ENCODE measurements at regions not wholly inside any gene's neighbourhood (a gene's known extent, or its start where the extent isn't known, plus 50 kb on each side); places are given as distances from the start of the nearest gene placed in this dataset.

DNA sequence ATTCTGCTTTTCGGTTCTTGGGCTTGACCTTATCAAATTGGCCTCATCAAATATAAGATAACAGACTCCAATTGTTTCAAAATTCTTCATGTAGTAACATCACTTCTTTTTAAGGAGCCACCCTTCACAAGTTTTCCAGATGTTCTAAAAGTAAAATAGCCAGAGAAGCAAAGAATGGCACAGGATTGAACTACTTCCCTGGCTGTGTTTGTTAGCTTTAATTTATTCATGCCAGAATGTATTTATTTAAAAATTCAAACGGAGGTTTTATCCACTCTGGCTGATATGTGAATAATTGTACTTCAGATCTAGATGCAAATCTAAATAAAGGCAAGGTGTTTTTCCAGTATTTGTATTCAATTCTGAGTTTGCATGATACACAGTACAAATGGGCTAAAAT lies 581.3 kb upstream of the TENM3 start:
- H3K27ac ChIP-seq = no peak overlapping the region
- no peak overlapping the region for H3K4me3 ChIP-seq
- no peaks in the 10 kb centered on the region for H3K27me3 ChIP-seq (replicated peaks in 1 of 7)
- DNase-seq = no peak
- no peaks in the 10 kb centered on the region for H3K4me1 ChIP-seq
- H3K9me3 ChIP-seq = no peaks in the 10 kb centered on the region
- intact Hi-C loops (cut with DNase I; ENCODE audit: low total_unique reads) = no loop called here
- TF ChIP-seq, protein P1, sequence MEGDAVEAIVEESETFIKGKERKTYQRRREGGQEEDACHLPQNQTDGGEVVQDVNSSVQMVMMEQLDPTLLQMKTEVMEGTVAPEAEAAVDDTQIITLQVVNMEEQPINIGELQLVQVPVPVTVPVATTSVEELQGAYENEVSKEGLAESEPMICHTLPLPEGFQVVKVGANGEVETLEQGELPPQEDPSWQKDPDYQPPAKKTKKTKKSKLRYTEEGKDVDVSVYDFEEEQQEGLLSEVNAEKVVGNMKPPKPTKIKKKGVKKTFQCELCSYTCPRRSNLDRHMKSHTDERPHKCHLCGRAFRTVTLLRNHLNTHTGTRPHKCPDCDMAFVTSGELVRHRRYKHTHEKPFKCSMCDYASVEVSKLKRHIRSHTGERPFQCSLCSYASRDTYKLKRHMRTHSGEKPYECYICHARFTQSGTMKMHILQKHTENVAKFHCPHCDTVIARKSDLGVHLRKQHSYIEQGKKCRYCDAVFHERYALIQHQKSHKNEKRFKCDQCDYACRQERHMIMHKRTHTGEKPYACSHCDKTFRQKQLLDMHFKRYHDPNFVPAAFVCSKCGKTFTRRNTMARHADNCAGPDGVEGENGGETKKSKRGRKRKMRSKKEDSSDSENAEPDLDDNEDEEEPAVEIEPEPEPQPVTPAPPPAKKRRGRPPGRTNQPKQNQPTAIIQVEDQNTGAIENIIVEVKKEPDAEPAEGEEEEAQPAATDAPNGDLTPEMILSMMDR (IDR thresholded peaks at IDR 0.05 in 8 of 11, conservative IDR thresholded peaks at IDR 0.05 in 3 of 11) = no peak
- TF ChIP-seq POLR2AphosphoS5 (IDR thresholded peaks at IDR 0.05) (no peak), POLR2A (IDR thresholded peaks at IDR 0.05) (no peak)
- whole genome bisulfite sequencing, 5 donors = 35 to 54% (median 43%) methylated on average over 2 of the region's 2 CpGs
- H3K36me3 ChIP-seq = no peaks in the 10 kb centered on the region

DNA sequence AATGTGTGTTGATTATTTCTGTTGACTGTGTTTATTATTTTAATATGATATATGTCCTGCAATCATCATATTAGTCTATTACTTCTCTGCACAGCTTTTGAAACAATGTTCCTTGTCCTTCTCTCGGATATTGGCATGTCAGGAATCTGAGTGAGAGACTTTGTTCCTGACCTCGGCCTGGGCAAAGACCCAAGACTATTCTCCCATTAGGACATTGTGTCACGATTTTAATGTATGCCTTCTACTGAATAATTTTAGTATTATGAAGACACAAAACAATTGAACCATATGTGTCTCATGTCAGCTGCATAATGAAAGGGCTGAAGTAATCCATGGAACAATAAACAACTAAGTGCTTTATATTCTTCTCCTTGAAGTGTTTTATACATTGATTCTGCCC lies 580.8 kb upstream of the TENM3 start:
- intact Hi-C loops (cut with DNase I; ENCODE audit: low total_unique reads) = no loop called here

GRCh38 chr4:181670506-181670905 lies 572.7 kb upstream of the TENM3 start:
- H3K4me1 ChIP-seq = no peaks in the 10 kb centered on the region
- no peaks in the 10 kb centered on the region for H3K9me3 ChIP-seq
- no peak overlapping the region for H3K4me3 ChIP-seq
- no peak for DNase-seq
- no peaks in the 10 kb centered on the region for H3K27me3 ChIP-seq (replicated peaks in 1 of 7)
- WGBS, 5 donors = 76 to 93% (median 89%) methylated on average over 2 of the region's 2 CpGs
- intact Hi-C loops (cut with DNase I; ENCODE audit: low total_unique reads) = no loop called here
- no peak overlapping the region for H3K27ac ChIP-seq
- TF ChIP-seq, protein P1 (IDR thresholded peaks at IDR 0.05 in 8 of 11, conservative IDR thresholded peaks at IDR 0.05 in 3 of 11) = no peak
- TF ChIP-seq POLR2AphosphoS5 (IDR thresholded peaks at IDR 0.05) (no peak), POLR2A (IDR thresholded peaks at IDR 0.05) (no peak)
- H3K36me3 ChIP-seq = no peaks in the 10 kb centered on the region

More for the DNA sequence above, 580.8 kb upstream of the TENM3 start:
- 54 to 68% (median 64%) methylated on average over 3 of the region's 3 CpGs for WGBS, 5 donors
- Histone ChIP-seq H3K4me1 (no peaks in the 10 kb centered on the region), H3K27me3 (replicated peaks in 1 of 7) (no peaks in the 10 kb centered on the region), H3K4me3 (no peak overlapping the region), H3K9me3 (no peaks in the 10 kb centered on the region), H3K27ac (no peak overlapping the region), H3K36me3 (no peaks in the 10 kb centered on the region)
- no peak for DNase-seq
- no peak for TF ChIP-seq POLR2A (IDR thresholded peaks at IDR 0.05)
- no peak for TF ChIP-seq POLR2AphosphoS5 (IDR thresholded peaks at IDR 0.05)
- TF ChIP-seq, protein P1 (IDR thresholded peaks at IDR 0.05 in 8 of 11, conservative IDR thresholded peaks at IDR 0.05 in 3 of 11) = no peak

DNA sequence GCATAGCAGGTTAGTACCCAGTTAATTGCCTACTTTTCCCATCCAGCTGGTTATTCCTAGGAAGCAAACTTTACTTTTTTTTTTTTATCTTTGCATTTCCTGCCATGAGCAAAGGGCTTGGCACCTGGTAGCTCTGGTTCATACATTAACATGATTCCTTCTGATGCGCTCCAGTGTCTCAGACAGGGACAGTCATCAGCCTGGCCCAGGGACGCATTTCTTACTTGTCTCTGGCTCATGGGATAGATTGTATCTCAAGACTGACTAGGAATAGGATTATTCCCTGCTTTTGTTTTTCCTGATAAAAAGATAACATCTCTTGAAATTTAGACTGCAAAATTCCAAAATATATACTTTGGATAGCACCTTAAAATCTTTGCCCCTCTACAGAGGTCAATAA lies 571.5 kb upstream of the TENM3 start:
- no peak for DNase-seq
- Histone ChIP-seq H3K4me1 (no peaks in the 10 kb centered on the region), H3K9me3 (no peaks in the 10 kb centered on the region), H3K36me3 (no peaks in the 10 kb centered on the region), H3K27ac (no peak overlapping the region), H3K4me3 (no peak overlapping the region), H3K27me3 (replicated peaks in 1 of 7) (no peaks in the 10 kb centered on the region)
- no peak for TF ChIP-seq POLR2A (IDR thresholded peaks at IDR 0.05)
- intact Hi-C loops (cut with DNase I; ENCODE audit: low total_unique reads) = no loop called here
- WGBS, 5 donors = 86 to 95% (median 91%) methylated on average over 2 of the region's 2 CpGs

DNA sequence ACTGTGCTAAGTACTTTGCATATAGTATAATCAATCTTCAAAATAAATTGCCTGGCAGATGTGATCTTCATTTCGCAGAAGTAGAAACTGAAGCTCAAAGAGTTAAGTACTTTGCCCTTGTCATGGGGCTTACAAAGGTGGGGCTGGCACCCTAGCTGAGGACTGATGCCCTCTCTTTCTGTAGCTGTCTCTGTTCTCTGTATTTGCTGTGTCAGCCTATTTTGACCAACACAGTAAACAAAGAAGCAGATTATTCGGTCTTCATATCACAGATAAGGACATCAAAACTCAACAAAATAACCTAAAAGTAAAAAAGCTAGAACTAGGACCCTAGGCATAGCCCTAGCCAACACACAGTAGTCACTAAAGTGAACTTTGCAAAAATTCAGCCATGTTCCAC lies 570.5 kb upstream of the TENM3 start:
- TF ChIP-seq POLR2A (IDR thresholded peaks at IDR 0.05) (no peak), POLR2AphosphoS5 (IDR thresholded peaks at IDR 0.05) (no peak)
- TF ChIP-seq, protein P1 (IDR thresholded peaks at IDR 0.05 in 8 of 11, conservative IDR thresholded peaks at IDR 0.05 in 3 of 11) = no peak
- H3K4me3 ChIP-seq = no peak overlapping the region
- no peaks in the 10 kb centered on the region for H3K9me3 ChIP-seq
- no peak overlapping the region for H3K27ac ChIP-seq
- intact Hi-C loops (cut with DNase I; ENCODE audit: low total_unique reads) = no loop called here
- H3K4me1 ChIP-seq = no peaks in the 10 kb centered on the region
- 83 to 97% (median 85%) methylated on average over 2 of the region's 2 CpGs for WGBS, 5 donors
- H3K27me3 ChIP-seq (replicated peaks in 1 of 7) = no peaks in the 10 kb centered on the region
- no peak for DNase-seq
- no peaks in the 10 kb centered on the region for H3K36me3 ChIP-seq
